8988T (cell line): ENCODE measurements at regions not wholly inside any gene's neighbourhood (a gene's known extent, or its start where the extent isn't known, plus 50 kb on each side); places are given as distances from the start of the nearest gene placed in this dataset.

ENCODE experiments used
- DNase-seq: peaks from one replicate; pipeline ENCODE4 v3.0.0; 2011

DNA sequence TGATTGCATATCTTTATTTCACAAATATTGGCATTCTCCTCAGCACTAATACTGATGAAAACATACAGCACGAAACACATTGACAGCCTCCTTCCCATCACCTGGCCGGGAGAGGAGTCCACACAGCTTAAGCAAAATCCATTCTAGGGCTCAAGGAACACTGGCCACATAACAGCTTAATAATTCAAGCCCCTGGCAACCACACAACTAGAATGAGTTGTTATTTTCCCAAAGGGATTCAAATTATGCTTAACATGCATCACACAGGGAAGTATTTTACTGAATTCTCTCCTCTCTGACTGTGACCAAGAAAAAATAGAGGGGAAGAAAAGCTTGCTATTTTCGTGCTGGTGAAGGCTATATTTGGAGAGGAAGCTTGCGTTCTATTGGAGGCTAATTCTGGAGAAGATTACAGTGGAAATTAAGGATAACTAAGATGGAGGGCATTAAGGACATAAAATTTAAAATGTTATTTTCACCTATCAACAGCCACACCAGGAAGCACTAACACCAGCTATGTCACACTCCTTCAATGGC, 198.5 kb downstream of the ADGRG6 start:
- no peak for DNase-seq

- DNase-seq, result no peak
These were observed 200.0 kb downstream of the ADGRG6 start for GRCh38 chr6:142501795-142502194.

DNA sequence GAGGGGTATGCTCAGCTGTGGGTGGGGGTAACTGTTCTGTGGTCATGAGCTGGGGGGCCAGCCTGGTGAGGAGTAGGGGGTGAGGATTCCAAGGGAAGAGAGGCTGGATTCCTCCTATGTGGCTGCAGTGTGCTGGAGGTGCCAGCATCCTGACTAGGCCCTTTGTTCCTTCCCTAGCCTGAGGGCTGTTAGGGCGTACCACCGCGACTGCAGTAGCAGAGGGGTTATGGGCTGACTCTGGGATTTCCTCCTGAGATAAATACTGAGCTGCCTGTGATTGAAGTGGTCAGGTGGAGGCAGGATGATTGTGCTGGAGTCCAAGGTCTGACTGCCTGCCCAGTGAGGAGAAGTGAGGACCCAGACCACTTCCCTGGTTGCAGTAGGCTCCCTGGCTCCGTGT, 205.3 kb downstream of the ADGRG6 start:
- no peak for DNase-seq

GRCh38 chr6:142510211-142510610, 208.4 kb downstream of the ADGRG6 start:
- DNase-seq, result no peak

GRCh38 chr6:142518126-142518525, 216.3 kb downstream of the ADGRG6 start:
- DNase-seq, result no peak

- DNase-seq, result no peak
These were observed 217.0 kb downstream of the ADGRG6 start for GRCh38 chr6:142518761-142519160.

DNA sequence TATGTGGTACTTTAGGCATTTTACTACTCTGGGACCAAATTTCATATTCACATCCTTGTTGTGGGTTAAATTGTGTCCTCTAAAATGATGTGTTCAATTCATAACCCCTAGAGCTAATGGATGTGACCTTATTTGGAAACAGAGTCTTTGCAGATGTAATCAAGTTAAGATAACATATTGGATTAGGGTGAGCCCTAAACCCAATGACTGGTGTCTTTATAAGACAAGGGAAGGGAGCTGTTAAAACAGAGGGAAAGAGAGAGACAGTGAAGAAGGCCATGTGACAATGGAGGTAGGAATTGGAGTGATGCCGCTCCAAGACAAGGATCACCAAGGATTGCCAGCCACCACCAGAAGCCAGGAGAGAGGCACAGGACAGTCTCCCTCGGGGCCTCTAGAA, 220.0 kb downstream of the ADGRG6 start:
- no peak for DNase-seq

DNA sequence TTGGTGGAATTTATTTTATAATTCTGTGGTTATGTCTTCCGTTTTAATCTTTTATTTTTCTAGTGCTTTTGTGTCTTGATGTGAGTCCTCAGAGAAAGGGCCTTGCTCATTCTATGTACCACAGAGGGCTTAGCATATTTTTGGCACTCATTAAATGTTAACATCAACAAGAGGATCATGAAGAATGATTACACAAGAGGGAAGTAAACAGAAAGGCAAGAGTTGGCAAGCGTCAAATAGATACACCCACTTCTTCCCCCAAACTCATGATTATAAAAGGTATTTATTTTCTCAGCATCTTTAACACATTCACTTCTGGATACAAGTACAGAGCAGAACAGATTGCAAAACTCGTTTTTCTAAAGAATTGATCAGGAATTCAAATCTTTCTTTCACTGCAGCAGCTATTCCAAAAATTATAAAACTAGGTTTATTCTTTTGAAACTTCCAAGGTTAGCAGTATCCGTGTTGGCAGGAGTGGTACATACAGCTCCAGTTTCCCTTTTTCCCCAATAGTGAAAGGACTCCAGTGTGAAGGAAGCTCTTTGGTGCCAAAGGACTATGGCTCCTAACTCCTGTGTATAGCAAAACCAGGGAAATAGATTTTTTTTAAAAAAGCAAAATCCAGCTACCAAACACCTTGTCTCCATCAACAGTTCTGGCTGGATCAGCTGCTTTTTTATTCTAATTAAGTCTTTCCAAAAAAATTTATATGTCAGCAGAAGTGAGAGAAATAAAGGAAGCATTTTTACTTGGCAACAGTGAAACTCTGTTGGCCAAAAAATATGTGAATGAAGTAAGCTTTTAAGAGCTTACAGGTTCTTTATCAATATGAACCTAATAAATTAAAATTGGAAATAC, 221.9 kb downstream of the ADGRG6 start:
- no peak for DNase-seq

DNA sequence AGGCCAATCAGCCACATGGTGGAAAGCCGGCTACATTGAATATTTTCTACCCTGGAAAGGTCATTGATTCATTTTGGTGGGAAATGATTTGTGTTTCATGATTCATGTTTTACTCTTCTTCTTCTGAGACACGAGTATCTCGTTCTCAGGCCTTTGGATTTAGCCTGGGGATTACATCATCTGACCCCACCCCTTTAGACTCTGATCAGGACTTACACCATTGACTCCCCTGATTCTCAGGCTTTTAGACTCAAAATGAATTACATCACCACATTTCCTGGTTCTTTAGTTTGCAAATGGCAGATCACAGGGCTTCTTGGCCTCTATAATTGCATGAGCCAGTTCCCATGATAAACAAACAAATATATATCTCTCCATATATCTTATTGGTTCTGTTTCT, 228.8 kb downstream of the ADGRG6 start:
- DNase-seq, result no peak

- peak; percentile 18 for DNase-seq
These were observed 229.9 kb downstream of the ADGRG6 start for GRCh38 chr6:142531727-142532126.

DNA sequence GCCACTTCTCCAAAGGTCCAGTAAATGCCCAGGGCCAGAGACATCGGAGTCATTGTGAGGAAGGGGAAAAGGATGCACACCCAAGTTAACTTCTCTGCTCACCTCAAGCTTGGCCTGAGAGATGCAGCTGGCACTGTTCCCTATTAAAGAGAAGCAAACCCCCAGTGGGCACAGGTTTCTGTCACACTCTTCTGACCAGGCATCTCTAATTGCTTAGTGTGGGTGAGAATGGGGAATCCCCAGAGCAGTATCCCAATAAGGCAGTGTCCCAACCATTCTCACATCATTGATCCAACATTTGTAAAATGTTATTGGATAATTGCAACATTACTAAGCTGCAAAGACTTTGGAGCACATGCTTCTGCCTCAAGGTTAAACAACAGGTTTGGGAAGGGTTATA, 232.3 kb downstream of the ADGRG6 start:
- DNase-seq, result no peak

GRCh38 chr6:142534484-142534883, 232.7 kb downstream of the ADGRG6 start:
- no peak for DNase-seq

GRCh38 chr6:142537612-142538478, 236.0 kb downstream of the ADGRG6 start:
- peak; percentile 18 for DNase-seq

GRCh38 chr6:142542704-142543233, 241.0 kb downstream of the ADGRG6 start:
- DNase-seq, result no peak

DNA sequence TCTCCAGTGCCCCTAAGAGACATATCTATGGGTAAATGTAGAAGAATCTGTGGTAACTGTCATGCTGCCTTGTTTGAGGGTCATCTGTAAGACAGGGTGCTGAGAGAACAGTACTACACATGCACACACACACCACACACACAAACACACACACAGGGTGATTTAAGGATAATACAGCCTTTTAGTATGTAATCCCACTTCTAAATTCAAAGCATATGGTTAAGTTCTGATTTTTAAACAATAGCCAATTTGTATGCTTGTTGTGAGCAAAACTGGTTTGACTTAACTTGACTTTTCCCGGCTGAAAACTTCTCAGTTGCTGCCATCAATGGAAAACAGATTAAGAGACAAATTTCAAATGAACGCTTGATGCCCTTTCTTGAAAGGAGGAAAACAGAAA, 241.8 kb downstream of the ADGRG6 start:
- DNase-seq, result no peak

DNA sequence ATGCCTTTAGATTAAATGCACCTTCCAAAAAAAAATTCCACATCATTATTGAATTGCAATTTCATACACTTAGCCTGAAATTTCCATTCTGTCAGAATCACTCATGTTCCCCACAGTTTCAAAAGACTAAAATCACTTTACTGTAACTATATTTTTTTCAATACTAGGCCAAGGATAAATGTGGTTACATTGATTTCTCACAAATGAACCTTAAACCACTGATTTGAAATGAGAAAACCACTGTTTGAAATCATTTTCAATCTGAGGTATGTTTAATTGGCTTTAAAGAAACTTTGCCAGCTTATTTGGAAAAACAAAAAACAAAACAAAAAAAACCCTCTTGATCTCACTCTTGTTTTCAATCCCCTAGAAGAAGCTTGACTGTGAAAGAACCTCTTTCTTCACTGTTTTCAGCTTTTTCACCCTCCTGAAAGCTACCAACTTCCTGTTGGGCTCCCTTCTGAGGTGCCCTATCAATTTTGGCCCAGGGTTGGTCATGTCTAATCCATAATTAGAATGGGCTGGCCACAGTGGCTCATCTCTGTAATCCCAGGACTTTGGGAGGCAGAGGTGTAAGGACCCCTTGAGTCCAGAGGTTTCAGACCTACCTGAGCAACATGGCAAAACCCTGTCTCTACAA, 242.5 kb downstream of the ADGRG6 start:
- DNase-seq, result no peak

DNA sequence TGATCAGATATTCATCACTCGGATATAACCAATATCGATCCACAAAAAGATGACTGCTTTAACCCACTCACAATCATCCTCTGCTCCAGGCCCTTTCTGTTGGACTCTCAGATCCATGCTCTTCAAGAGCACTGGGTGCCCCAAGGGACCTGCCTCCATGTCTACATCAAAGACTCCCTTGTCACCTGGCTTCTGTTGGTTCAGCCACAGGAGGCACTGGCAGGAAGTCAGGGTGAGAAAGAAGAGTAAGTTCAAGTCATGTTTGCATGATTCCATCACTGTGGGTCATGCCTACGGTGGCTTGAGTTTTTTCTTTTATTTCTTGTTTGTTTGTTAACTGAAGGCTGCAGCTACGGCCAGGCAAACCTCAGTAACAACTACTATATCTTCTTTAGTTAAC, 243.3 kb downstream of the ADGRG6 start:
- DNase-seq, result no peak

GRCh38 chr6:142548566-142548965, 246.8 kb downstream of the ADGRG6 start:
- DNase-seq, result no peak

DNA sequence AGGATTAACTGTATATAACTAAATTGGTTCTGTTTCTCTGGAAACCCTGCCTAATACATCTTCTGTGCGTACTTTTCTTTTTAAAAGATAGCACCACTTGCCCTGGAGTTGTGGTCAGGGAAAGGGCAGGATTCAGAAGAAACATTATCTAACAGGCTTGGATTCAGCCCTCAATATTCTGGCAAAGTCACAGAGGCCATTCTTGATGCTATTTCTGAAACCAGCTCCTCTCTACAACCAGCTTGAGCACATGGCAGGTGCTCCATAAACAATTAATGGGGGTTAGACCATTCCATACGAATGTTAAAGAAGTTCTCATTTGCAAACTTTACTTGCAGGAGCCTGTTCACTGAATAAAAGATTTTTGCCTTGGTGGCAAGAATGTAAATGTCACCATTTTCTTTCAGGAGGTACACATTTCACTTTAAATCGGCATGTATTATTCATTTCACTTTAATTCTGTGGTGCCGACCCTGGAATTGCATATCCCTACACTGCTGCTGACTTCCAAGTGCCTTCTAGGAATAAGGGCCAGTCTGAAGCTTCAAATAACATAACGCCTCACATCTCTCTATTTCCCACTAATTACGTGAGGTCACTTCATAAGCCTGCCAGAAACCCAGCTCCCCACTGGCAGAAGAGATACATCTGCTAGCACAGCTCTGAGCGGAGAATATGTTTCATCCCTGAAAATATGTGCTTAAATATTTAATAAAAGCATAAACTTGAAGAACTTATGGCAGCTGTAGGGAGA, 248.7 kb downstream of the ADGRG6 start:
- no peak for DNase-seq

DNA sequence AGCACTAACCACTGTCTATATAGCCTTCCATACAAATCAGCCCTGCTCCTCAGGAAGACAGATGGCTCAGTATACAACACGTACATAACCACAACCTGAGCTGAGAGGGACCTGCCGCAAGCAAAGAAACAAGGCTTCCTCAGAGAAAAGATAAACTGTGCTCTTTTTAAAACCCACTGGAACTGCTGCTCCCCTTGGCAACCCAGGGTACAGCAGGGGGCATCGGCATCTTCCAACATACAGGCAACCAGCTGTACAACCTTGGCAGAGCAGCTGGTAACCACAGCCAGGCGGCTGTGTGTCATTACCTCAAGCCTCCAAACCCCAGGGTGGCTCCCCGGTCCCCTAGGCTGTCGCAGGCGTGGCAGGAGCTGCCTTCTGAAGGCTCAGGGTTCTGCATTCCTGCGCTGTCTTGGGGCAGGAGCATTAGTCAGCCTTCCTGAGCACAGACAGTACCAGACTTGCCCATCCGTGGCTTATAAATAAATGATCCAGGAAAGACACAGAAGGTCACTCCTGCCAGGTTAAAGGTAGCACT, 249.5 kb downstream of the ADGRG6 start:
- peak; percentile 31 for DNase-seq

- DNase-seq, result no peak
These were observed 257.0 kb downstream of the ADGRG6 start for GRCh38 chr6:142558786-142559185.
